ENCODE measurements at regions not wholly inside any gene's neighbourhood (a gene's known extent, or its start where the extent isn't known, plus 50 kb on each side); places are given as distances from the start of the nearest gene placed in this dataset.
"Not testable (repeated sequence)": the region's sequence is repeated elsewhere in the genome, so short reads cannot be mapped to it uniquely, and the experiment has no call there.

GRCh38 chr22:16090991-16091390 lies 401.2 kb downstream of the POTEH start:
- not testable (repeated sequence) for H3K4me3 ChIP-seq (ENCODE audit: low read length, poor library complexity, severe bottlenecking); H2AFZ ChIP-seq (ENCODE audit: low read length); H3F3A ChIP-seq (ENCODE audit: low read depth); H4K20me1 ChIP-seq (ENCODE audit: insufficient read depth, low read length, poor library complexity, severe bottlenecking); H3K36me3 ChIP-seq (ENCODE audit: insufficient read depth, low read length); H3K79me2 ChIP-seq (ENCODE audit: insufficient read depth, low read length); H3K4me1 ChIP-seq (ENCODE audit: insufficient read depth, low read length, poor library complexity, severe bottlenecking); H3K9me3 ChIP-seq (ENCODE audit: insufficient read depth, low read depth, low read length); H3K9ac ChIP-seq (ENCODE audit: low read depth, low read length, poor library complexity, severe bottlenecking); H3K27me3 ChIP-seq (ENCODE audit: insufficient read depth, low read length, poor library complexity, severe bottlenecking); H3K9me2 ChIP-seq (replicated peaks; ENCODE audit: low read depth, low read length); H3K4me2 ChIP-seq (ENCODE audit: low read depth, low read length, poor library complexity, severe bottlenecking)

DNA sequence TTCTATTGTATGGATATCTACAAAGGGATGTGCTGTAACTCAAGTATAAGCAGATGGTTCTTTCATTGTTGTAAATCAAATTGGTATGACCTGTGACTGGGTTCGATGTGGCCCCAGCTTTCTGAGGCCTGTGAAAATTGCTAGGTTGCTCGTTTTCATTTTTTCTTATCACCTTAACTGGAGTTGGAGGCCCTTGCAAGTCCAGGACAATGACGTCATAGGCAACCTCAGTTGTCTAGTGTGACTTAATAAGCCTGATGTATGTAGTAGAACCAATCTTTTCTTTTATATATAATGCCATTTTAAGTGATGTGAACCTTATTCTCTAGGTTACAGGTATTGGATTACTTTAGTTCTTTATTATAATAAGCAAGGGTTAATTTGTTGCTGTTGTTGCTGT lies 415.3 kb downstream of the POTEH start:
- H3K27me3 ChIP-seq (ENCODE audit: insufficient read depth, low read length, poor library complexity, severe bottlenecking); H3K9me2 ChIP-seq (replicated peaks; ENCODE audit: low read depth, low read length); H3K9me3 ChIP-seq (ENCODE audit: insufficient read depth, low read depth, low read length); H3K79me2 ChIP-seq (ENCODE audit: insufficient read depth, low read length); H3K4me1 ChIP-seq (ENCODE audit: insufficient read depth, low read length, poor library complexity, severe bottlenecking); H2AFZ ChIP-seq (ENCODE audit: low read length); H3K4me2 ChIP-seq (ENCODE audit: low read depth, low read length, poor library complexity, severe bottlenecking); H3K36me3 ChIP-seq (ENCODE audit: insufficient read depth, low read length); H3F3A ChIP-seq (ENCODE audit: low read depth); H3K4me3 ChIP-seq (ENCODE audit: low read length, poor library complexity, severe bottlenecking); H4K20me1 ChIP-seq (ENCODE audit: insufficient read depth, low read length, poor library complexity, severe bottlenecking); H3K9ac ChIP-seq (ENCODE audit: low read depth, low read length, poor library complexity, severe bottlenecking): not testable (repeated sequence)

DNA sequence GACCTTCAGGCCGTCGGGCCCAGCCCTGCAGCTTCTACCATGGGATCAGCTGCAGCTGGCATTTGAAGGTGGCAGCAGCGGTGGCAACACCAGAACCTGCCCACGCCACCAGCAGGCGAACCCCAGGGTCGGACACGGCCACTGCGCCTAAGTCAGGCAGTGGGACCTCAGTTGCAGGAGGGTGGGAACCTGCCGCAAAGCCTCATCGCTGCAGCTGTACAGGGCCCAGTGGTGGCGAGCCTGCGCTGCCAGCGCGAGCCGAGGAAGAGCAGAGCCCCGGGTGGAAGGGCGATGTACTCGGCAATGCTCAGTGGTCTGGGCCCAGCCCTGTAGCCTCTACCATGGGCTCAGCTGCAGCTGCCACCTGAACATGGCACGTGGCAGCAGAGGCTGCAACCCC lies 441.6 kb downstream of the POTEH start:
- H3K9ac ChIP-seq (ENCODE audit: low read depth, low read length, poor library complexity, severe bottlenecking); H3K79me2 ChIP-seq (ENCODE audit: insufficient read depth, low read length); H3K27me3 ChIP-seq (ENCODE audit: insufficient read depth, low read length, poor library complexity, severe bottlenecking); H4K20me1 ChIP-seq (ENCODE audit: insufficient read depth, low read length, poor library complexity, severe bottlenecking); H3K4me1 ChIP-seq (ENCODE audit: insufficient read depth, low read length, poor library complexity, severe bottlenecking); H3K9me3 ChIP-seq (ENCODE audit: insufficient read depth, low read depth, low read length); H2AFZ ChIP-seq (ENCODE audit: low read length); H3F3A ChIP-seq (ENCODE audit: low read depth); H3K4me2 ChIP-seq (ENCODE audit: low read depth, low read length, poor library complexity, severe bottlenecking); H3K4me3 ChIP-seq (ENCODE audit: low read length, poor library complexity, severe bottlenecking); H3K36me3 ChIP-seq (ENCODE audit: insufficient read depth, low read length); H3K9me2 ChIP-seq (replicated peaks; ENCODE audit: low read depth, low read length): not testable (repeated sequence)

- no peaks in the 10 kb centered on the region for H3K27me3 ChIP-seq (ENCODE audit: insufficient read depth, low read length, poor library complexity, severe bottlenecking)
- TF ChIP-seq EZH2phosphoT487 (IDR thresholded peaks at IDR 0.05; ENCODE audit: borderline replicate concordance), result no peak
- TF ChIP-seq, protein P1, sequence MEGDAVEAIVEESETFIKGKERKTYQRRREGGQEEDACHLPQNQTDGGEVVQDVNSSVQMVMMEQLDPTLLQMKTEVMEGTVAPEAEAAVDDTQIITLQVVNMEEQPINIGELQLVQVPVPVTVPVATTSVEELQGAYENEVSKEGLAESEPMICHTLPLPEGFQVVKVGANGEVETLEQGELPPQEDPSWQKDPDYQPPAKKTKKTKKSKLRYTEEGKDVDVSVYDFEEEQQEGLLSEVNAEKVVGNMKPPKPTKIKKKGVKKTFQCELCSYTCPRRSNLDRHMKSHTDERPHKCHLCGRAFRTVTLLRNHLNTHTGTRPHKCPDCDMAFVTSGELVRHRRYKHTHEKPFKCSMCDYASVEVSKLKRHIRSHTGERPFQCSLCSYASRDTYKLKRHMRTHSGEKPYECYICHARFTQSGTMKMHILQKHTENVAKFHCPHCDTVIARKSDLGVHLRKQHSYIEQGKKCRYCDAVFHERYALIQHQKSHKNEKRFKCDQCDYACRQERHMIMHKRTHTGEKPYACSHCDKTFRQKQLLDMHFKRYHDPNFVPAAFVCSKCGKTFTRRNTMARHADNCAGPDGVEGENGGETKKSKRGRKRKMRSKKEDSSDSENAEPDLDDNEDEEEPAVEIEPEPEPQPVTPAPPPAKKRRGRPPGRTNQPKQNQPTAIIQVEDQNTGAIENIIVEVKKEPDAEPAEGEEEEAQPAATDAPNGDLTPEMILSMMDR (conservative IDR thresholded peaks at IDR 0.05; ENCODE audit: low read length), result no peak
These were observed 442.1 kb downstream of the POTEH start for GRCh38 chr22:16131918-16132317.

DNA sequence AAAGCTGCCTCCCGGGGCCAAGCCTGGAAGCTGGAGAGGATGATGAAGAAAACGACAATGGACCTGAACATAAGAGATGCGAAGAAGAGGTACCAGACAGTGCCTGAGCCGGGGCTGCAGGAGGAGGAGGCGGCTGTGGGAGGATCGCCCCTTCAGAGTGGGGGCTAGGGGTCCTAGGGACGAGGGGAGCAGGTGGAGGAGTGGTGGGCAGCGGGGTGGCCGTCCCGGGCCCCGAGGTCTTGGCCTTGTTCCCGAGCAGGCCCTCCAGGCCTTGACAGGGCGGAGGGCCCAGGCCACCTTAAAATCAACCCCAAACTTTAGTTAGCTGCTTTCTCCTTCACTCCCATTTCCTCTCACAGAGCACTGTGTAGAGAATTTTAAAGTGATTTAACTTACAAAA lies 442.8 kb downstream of the POTEH start:
- H3K9me3 ChIP-seq (ENCODE audit: insufficient read depth, low read depth, low read length); H3F3A ChIP-seq (ENCODE audit: low read depth); H3K9ac ChIP-seq (ENCODE audit: low read depth, low read length, poor library complexity, severe bottlenecking); H2AFZ ChIP-seq (ENCODE audit: low read length); H3K4me2 ChIP-seq (ENCODE audit: low read depth, low read length, poor library complexity, severe bottlenecking); H3K4me1 ChIP-seq (ENCODE audit: insufficient read depth, low read length, poor library complexity, severe bottlenecking); H3K79me2 ChIP-seq (ENCODE audit: insufficient read depth, low read length); H3K27me3 ChIP-seq (ENCODE audit: insufficient read depth, low read length, poor library complexity, severe bottlenecking); H3K4me3 ChIP-seq (ENCODE audit: low read length, poor library complexity, severe bottlenecking); H3K36me3 ChIP-seq (ENCODE audit: insufficient read depth, low read length); H4K20me1 ChIP-seq (ENCODE audit: insufficient read depth, low read length, poor library complexity, severe bottlenecking); H3K9me2 ChIP-seq (replicated peaks; ENCODE audit: low read depth, low read length): not testable (repeated sequence)

More at GRCh38 chr22:16131918-16132317, 442.1 kb downstream of the POTEH start:
- H3K79me2 ChIP-seq (ENCODE audit: insufficient read depth, low read length), result no peaks in the 10 kb centered on the region
- no peak overlapping the region for H3K9ac ChIP-seq (ENCODE audit: low read depth, low read length, poor library complexity, severe bottlenecking)
- H3K4me2 ChIP-seq (ENCODE audit: low read depth, low read length, poor library complexity, severe bottlenecking), result no peak overlapping the region
- H4K20me1 ChIP-seq (ENCODE audit: insufficient read depth, low read length, poor library complexity, severe bottlenecking), result no peaks in the 10 kb centered on the region
- no peak overlapping the region for H3K4me3 ChIP-seq (ENCODE audit: low read length, poor library complexity, severe bottlenecking)
- no peaks in the 10 kb centered on the region for H3K9me2 ChIP-seq (replicated peaks; ENCODE audit: low read depth, low read length)
- H3K36me3 ChIP-seq (ENCODE audit: insufficient read depth, low read length), result no peaks in the 10 kb centered on the region
- no peaks in the 10 kb centered on the region for H3K9me3 ChIP-seq (ENCODE audit: insufficient read depth, low read depth, low read length)
- H2AFZ ChIP-seq (ENCODE audit: low read length), result no peak overlapping the region
- no peaks in the 10 kb centered on the region for H3F3A ChIP-seq (ENCODE audit: low read depth)
- H3K4me1 ChIP-seq (ENCODE audit: insufficient read depth, low read length, poor library complexity, severe bottlenecking), result no peaks in the 10 kb centered on the region

- H3K4me2 ChIP-seq (ENCODE audit: low read depth, low read length, poor library complexity, severe bottlenecking); H3K9ac ChIP-seq (ENCODE audit: low read depth, low read length, poor library complexity, severe bottlenecking); H3K9me3 ChIP-seq (ENCODE audit: insufficient read depth, low read depth, low read length); H2AFZ ChIP-seq (ENCODE audit: low read length); H3K79me2 ChIP-seq (ENCODE audit: insufficient read depth, low read length); H4K20me1 ChIP-seq (ENCODE audit: insufficient read depth, low read length, poor library complexity, severe bottlenecking); H3K4me1 ChIP-seq (ENCODE audit: insufficient read depth, low read length, poor library complexity, severe bottlenecking); H3K36me3 ChIP-seq (ENCODE audit: insufficient read depth, low read length); H3K4me3 ChIP-seq (ENCODE audit: low read length, poor library complexity, severe bottlenecking); H3K9me2 ChIP-seq (replicated peaks; ENCODE audit: low read depth, low read length); H3K27me3 ChIP-seq (ENCODE audit: insufficient read depth, low read length, poor library complexity, severe bottlenecking); H3F3A ChIP-seq (ENCODE audit: low read depth): not testable (repeated sequence)
These were observed 446.5 kb downstream of the CCT8L2 start for GRCh38 chr22:16146101-16146500.
